GM18502 (cell line): ENCODE measurements at regions not wholly inside any gene's neighbourhood (a gene's known extent, or its start where the extent isn't known, plus 50 kb on each side); places are given as distances from the start of the nearest gene placed in this dataset.

Experiments used
- ATAC-seq: cut with Tn5 transposase; IDR thresholded peaks from one replicate; pipeline ENCODE4 v1.9.1; 2021; ENCODE audit warnings: mild to moderate bottlenecking; ENCODE audit not compliant: unreplicated experiment, poor library complexity

GRCh38 chr2:12073217-12073852 is 326.9 kb downstream of the LPIN1 start:
- no peak for ATAC-seq

- no peak for ATAC-seq
Observed at GRCh38 chr2:12074126-12074844, 327.9 kb downstream of the LPIN1 start.

GRCh38 chr2:12074845-12075217 is 328.4 kb downstream of the LPIN1 start:
- ATAC-seq: no peak

DNA sequence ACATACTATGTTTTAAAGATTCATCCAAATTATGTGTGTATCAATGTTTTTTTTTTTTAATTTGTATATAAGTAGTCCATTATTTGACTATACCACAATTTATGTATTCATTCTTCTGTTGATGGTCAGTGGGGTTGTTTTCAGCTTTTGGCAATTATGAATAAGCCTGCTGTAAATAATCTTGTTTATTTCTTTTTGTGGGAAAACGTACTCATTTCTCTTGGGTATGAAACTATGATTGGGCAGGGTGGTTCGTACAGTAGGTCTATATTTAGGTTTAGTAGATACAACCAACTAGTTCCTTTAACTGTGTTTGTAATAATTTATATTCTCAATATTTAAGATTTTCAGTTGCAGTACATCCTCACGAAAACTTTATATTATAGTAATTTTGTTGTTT is 329.2 kb downstream of the LPIN1 start:
- ATAC-seq: no peak

DNA sequence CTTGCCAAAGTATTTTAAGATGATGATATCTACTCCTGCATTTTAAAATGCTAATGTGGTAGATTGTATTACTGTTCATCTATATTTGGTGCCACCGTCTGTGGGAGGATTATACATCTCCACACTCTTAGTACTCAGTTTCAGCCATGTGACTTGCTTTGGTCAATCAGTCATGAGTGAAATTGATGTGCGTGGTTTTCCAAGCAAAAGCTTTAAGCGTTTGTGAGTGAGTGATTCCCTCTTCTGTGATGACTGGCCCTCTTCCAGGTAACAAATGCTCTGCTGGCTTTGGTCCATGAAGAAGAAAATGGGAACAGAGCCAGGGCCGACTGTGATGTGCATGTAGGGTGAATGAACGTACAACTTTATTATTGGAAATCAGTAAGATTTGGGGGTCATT is 330.4 kb downstream of the LPIN1 start:
- ATAC-seq: peak; percentile 68

DNA sequence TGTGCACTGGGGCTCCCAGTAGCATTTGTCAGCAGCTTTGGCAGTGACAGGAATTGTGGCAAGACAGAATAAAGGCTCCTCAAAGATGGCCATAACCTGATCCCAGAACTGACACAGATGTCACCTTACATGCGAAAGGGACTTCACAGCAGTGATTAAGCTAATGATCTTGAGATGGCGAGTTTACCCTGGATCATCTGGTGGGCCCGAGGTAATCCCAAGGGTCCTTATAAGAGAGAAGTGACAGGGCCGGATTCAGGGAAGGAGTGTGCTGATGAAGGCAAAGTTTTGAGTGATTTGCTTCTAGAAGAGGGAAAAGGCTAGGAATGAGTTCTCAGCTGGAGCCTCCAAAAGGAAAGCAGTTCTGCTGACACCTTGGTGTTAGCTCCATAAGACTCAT is 333.9 kb downstream of the LPIN1 start:
- ATAC-seq: no peak

- no peak for ATAC-seq
Observed at GRCh38 chr2:12081481-12082210, 335.2 kb downstream of the LPIN1 start.

GRCh38 chr2:12083081-12083581 is 336.7 kb downstream of the LPIN1 start:
- ATAC-seq: no peak

- no peak for ATAC-seq
Observed at GRCh38 chr2:12083713-12084419, 337.4 kb downstream of the LPIN1 start.

DNA sequence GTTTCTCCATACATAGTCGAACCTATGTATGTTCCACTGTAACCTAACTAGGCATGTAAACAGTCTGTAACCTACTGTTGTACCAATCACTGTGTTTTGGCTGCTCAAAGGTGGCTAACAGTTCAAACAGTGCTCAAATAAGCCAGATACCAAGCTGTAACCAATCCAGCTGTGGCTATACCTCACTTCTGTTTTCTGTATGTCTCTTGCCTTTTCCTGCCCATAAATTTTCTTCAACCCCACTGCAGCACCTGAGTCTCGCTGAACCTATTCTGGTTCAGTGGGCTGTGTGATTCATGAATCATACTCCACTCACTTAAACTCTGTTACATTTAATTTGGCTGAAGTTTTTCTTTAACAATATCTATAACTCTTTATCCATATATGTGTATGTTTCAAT is 340.7 kb downstream of the LPIN1 start:
- no peak for ATAC-seq

DNA sequence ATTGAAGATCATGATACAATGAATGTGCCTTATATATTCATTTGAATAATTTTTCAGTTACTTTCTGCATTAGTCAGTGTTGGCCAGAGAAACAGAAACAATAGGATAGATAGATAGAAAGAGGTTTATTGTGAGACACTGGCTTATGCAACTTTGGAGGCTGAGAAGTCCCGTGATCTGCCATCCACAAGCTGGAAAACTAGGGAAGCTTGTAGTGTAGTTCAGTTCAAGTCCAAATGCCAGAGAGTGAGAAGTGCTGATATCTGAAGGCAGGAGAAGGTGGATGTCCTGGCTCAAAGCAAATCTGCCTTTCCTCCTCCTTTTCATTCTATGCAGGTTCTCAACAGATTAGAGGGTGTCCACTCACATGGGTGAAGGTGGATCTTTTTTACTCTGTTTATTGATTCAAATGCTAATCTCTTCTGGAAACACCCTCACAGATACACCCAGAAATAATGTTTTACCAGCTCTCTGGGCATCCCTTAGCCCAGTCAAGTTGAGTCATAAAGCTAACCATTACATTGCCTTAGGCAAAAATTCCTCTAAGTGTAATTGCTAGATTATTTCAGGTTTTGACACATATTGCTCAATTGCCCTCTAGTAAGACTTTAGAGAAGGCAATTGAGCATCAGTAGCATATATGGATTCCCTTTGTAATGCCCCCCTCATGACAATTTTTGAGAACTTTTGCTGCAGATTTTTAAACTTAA is 341.4 kb downstream of the LPIN1 start:
- no peak for ATAC-seq

GRCh38 chr2:12089001-12089400 is 342.6 kb downstream of the LPIN1 start:
- ATAC-seq: no peak

GRCh38 chr2:12089496-12089895 is 343.1 kb downstream of the LPIN1 start:
- no peak for ATAC-seq

GRCh38 chr2:12090072-12090471 is 343.6 kb downstream of the LPIN1 start:
- no peak for ATAC-seq

DNA sequence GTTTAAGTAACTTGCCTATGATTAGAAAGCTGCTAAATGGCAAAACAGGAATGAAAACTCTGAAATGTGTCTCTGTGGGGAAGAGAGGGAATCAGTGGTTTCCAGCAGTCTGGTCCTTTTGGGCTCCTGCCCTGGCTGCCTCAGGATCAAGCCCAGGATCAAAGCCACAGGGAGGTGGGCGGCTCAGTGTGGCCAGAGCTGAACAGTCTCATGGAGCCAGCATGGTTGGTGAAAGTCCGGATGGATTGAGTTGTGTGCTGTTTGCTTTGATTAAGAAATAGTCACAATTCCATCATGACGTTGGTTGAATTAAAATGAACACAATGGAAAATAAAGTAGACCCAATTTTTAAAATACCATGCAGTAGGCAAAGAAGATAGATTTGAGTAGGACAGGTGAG is 344.2 kb downstream of the LPIN1 start:
- no peak for ATAC-seq

DNA sequence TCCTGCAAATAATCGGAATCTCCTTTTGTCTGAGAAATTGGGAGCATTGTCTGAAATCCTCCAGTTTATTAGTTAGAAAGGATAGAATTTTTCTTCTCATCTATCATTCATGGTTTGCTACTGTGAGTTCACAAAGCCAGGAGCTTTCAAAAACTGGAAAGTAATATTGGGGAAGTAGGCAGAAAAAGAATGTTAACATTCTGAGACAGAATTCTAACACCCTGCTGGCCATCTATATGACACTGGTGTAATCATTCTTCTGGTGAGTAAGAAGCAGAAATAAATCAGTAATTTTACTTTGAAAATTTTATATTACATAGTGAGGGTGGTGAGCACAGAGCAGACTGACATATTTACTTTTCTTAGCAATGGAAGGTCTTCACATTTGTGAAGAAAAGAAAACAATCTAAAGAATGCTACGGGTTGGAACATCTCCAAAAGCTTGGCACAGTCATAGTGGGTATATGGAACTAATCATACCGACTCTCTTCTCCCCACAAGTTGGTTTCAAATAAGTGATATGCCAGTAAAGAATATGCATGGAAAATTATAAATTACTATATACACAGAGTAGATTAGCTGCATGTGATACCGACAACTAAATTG is 344.9 kb downstream of the LPIN1 start:
- no peak for ATAC-seq

DNA sequence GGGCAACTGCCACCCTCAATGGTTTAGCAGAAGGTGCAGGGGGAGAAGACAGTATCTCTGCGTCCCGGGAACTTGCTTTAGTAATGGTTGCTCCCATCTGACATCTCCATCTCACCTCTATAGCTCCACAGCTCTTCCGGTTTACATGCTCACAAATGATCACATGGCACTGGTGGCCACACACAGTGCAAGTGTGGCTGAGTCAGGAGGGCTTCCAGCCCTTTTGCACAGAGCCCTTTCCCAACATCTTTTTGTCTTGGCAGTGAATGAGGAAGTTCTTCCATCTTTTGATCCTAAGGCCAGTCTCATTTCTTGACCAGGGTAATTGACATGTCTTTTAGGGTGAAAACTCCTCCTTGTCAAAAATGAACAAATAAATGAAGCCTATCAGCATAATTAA is 347.7 kb downstream of the LPIN1 start:
- ATAC-seq: no peak

DNA sequence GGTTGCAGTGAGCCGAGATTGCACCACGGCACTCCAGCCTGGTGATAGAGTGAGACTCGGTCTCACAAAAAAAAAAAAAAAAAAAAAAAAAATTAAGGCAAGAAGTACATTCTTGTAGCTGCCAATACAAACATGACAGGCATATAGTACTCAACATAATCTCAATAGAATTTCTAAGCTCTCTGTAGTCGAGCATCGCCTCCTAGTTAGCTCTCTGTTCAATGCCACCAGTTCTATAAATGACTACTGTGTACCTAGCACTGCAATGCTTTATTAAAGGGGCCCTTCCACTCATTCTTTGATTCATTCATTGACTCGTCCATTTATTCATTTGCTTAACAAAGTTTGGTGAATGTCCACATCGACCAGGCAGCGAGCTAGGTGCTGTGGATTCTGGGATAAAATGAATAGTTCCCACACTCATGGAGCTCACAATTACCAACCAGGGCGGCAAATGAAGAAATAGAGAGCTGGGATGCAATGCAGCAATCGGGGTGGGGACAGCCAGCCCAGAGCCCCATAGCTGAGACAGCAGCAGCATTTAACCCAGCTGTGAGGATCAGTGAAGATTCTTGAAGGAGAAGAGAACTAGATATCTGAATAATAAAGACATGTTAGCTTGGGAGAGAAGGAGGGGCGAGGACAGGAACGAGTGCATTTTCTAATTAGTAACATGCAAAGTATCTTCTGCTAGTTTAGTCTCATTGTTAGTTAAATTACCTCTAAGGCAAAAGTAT is 349.8 kb downstream of the LPIN1 start:
- no peak for ATAC-seq

DNA sequence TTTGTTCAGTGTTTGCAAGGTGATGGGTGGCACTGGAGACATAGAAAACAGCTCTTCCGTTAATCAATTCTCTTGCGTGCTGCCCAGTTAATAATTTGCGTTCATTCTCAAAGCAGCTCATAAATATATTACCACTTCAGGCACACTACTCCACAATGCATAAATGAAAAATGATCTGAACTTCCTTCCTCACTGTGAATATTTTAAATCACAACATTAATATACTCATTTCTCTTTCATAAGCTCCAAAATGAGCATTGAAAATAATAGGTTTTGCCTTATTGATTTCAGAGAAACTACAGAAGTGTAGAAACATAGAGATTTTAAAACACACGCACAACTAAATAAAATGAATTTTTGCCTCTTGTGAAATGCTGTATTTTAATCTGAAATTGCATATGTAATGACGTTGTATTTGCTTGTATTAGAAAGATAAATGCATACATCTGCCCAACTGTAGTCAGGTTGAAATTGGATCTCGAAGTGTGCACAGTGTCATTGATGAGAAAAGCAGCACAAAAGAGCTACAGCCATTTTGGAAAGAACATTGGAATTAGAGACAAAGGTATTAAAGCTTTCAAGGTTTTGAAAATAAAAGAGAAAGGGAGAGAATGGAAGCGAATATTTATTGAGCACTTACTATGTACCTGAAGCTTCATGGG is 350.5 kb downstream of the LPIN1 start:
- no peak for ATAC-seq
